Prostate gland (tissue), 2 donors: ENCODE measurements at regions not wholly inside any gene's neighbourhood (a gene's known extent, or its start where the extent isn't known, plus 50 kb on each side); places are given as distances from the start of the nearest gene placed in this dataset.

Experiments
- DNase-seq: peaks from one replicate; pipeline ENCODE4 v3.0.0-alpha.2; 2019; ENCODE audit warnings: low spot score
- H3K27ac ChIP-seq, 2 donors: fragments of 200-600 bp; sonication (generic); 2 replicates each; pipeline ENCODE4 v1.5.1; 2017 to 2019
- H3K27me3 ChIP-seq: fragments of 200-600 bp; sonication (generic); replicated peaks from 2 replicates; pipeline ENCODE4 v1.5.1; 2019; ENCODE audit not compliant: insufficient read depth
- H3K36me3 ChIP-seq, 2 donors: fragments of 200-600 bp; sonication (generic); 1 replicate in 1 of 2; 2 replicates in 1 of 2; pipeline versions ENCODE4 v1.5.1 to v1.8.1; 2017 to 2019
- H3K4me1 ChIP-seq: fragments of 200-600 bp; sonication (generic); replicated peaks from 2 replicates; pipeline ENCODE4 v1.5.1; 2019
- H3K4me3 ChIP-seq, 2 donors: fragments of 200-600 bp; sonication (generic); 2 replicates each; pipeline ENCODE4 v1.5.1; 2017 to 2019
- H3K9me3 ChIP-seq: fragments of 200-600 bp; sonication (generic); 2 replicates; pipeline ENCODE4 v1.5.1; 2017
- POLR2A ChIP-seq: fragments of 450-650 bp; IDR thresholded peaks from one replicate; pipeline ENCODE4 v1.6.1; 2016; ENCODE audit warnings: antibody characterized with exemption, mild to moderate bottlenecking
- POLR2AphosphoS5 ChIP-seq: sonication (generic); formaldehyde crosslinking; IDR thresholded peaks from one replicate; pipeline ENCODE4 v1.6.1; 2017; ENCODE audit warnings: antibody characterized with exemption
- WGBS: methylation state at CpG from one replicate; pipeline ENCODE4 v1.1.5; 2018; 5-methylcytosine and 5-hydroxymethylcytosine counted together
- intact Hi-C: fragments of 100-400 bp; cut with DNase I; formaldehyde crosslinking; loops from one replicate; pipeline ENCODE4 v1.14.2; 2022
- TF ChIP-seq, protein P1 (sequence below), 4 experiments: fragments of 200-600 bp in 2 of 4; fragments of 450-650 bp in 2 of 4; sonication (generic) in 2 of 4; IDR thresholded peaks; 1 replicate in 3 of 4; 2 replicates in 1 of 4; pipeline ENCODE4 v1.5.1; 2016 to 2019; ENCODE audit warnings: antibody characterized with exemption in 4 of 4, mild to moderate bottlenecking in 2 of 4, moderate library complexity in 2 of 4

DNA sequence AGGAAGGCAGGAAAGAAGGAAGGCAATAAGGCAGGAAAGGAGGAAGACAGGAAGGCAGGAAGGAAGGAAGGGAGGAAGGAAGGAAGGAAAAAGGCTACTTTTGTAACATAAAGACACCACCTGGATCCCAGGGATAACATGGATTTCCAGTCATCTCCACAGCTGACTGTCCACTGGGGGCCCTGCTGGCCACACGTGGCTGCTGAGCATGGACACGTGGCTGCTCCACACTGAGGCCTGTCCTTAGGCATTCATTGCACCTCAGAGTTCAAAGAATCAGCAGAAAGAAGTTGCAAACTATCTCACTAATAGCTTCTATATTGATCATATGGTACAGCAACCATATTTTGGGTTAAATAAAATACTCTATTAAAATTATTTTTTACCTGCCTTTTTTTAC is 130.2 kb upstream of the SALL3 start:
- Histone ChIP-seq H3K4me1 (no peaks in the 10 kb centered on the region), H3K36me3 (no peaks in the 10 kb centered on the region), H3K4me3 (no peak overlapping the region), H3K27ac (no peak overlapping the region), H3K27me3 (no peaks in the 10 kb centered on the region), H3K9me3 (no peaks in the 10 kb centered on the region)
- intact Hi-C loops: no loop called here
- no peak for DNase-seq
- TF ChIP-seq POLR2A (no peak), POLR2AphosphoS5 (no peak)
- TF ChIP-seq, protein P1, sequence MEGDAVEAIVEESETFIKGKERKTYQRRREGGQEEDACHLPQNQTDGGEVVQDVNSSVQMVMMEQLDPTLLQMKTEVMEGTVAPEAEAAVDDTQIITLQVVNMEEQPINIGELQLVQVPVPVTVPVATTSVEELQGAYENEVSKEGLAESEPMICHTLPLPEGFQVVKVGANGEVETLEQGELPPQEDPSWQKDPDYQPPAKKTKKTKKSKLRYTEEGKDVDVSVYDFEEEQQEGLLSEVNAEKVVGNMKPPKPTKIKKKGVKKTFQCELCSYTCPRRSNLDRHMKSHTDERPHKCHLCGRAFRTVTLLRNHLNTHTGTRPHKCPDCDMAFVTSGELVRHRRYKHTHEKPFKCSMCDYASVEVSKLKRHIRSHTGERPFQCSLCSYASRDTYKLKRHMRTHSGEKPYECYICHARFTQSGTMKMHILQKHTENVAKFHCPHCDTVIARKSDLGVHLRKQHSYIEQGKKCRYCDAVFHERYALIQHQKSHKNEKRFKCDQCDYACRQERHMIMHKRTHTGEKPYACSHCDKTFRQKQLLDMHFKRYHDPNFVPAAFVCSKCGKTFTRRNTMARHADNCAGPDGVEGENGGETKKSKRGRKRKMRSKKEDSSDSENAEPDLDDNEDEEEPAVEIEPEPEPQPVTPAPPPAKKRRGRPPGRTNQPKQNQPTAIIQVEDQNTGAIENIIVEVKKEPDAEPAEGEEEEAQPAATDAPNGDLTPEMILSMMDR (IDR thresholded peaks at IDR 0.05): no peak
- WGBS: 87% methylated on average over 2 of the region's 2 CpGs

DNA sequence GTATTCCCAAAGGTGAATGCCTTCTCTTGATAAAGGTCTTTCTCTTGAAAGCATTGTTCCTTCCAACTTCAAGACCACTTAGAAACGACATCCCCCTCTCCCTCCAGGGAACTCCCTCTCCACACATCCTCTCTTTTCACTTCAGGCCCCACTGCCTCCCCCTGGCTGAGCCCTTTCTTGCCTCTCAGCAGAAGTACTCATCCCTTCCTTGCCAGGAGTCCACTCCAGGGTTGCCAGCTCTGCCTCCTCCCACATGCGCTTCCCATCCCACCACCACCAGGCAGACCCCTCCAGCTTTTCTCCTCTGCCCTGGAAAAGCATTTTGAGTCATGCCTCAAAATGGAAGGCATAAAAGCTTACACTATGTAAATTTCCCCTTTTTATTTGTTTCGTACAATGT is 126.3 kb upstream of the SALL3 start:
- WGBS: 82% methylated on average over 3 of the region's 3 CpGs

DNA sequence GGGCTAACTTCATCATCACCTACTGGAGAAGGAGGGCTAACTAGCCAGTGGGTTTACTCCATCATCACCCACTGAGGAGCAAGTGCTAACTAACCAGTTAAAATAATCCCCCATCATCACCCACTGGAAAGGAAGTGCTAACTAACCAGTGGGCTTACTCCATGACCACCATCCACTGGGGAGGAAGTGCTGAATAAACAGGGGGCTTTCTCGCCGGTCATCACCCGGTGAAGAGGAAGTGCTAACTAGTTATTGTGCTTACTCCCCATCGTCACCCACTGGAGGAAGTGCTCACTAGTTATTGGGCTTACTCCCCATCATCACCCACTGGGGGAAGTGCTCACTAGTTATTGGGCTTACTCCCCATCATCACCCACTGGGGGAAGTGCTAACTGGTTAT is 124.4 kb upstream of the SALL3 start:
- no peak for DNase-seq
- H3K27me3 ChIP-seq: peaks cover 10% of the 10 kb centered on the region
- intact Hi-C loops: no loop called here
- no peaks in the 10 kb centered on the region for H3K4me1 ChIP-seq
- no peaks in the 10 kb centered on the region for H3K9me3 ChIP-seq
- H3K27ac ChIP-seq: no peak overlapping the region
- no peak for TF ChIP-seq POLR2A
- TF ChIP-seq, protein P1 (IDR thresholded peaks at IDR 0.05): no peak
- TF ChIP-seq POLR2AphosphoS5: no peak
- no peaks in the 10 kb centered on the region for H3K36me3 ChIP-seq
- 68% methylated on average over 4 of the region's 4 CpGs for WGBS
- H3K4me3 ChIP-seq: no peak overlapping the region

More for the DNA sequence above, 126.3 kb upstream of the SALL3 start:
- no peak overlapping the region for H3K4me3 ChIP-seq
- H3K4me1 ChIP-seq: no peaks in the 10 kb centered on the region
- H3K27ac ChIP-seq: no peak overlapping the region
- DNase-seq: no peak
- no peaks in the 10 kb centered on the region for H3K9me3 ChIP-seq
- TF ChIP-seq, protein P1 (IDR thresholded peaks at IDR 0.05): no peak
- TF ChIP-seq POLR2A (no peak), POLR2AphosphoS5 (no peak)
- H3K27me3 ChIP-seq: peaks cover 10% of the 10 kb centered on the region
- intact Hi-C loops: no loop called here
- no peaks in the 10 kb centered on the region for H3K36me3 ChIP-seq

DNA sequence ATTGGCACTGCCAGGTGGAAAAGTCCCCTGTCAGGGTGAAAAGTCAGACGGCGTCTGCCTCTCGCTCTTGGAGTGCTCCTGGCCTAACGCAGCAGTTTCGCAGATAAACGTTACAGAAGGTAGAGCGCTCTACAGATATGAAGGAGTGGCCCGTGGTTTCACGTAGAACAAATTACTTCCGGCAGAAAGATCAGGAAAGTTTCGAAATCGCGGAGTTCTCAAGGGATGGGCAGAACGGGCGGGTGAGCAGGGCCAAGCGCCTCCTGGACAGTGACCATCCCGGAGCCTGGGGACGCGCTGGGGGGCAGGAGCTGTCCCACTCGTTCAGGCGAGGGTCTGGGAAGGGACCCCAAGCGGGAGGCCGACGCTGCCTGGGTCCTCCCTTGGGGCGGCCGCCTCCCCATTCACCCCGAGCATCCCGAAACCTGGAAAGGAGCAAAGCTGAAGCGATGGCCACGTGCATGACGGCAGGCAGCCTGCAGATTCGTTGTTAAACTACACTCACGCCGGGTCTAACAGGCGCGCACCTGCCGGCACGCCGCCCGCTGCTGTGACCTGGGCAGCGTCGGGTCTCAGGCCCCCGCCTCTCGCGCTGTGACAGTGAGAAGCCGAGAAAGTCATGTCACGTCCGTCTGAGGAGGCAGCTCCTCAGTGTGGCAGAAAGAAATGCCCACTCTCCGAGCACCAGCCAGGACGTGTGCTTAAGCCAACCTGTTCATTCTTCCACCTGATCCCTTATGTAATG is 122.9 kb upstream of the SALL3 start:
- Histone ChIP-seq H3K9me3 (no peaks in the 10 kb centered on the region), H3K27me3 (peaks cover 10% of the 10 kb centered on the region), H3K4me1 (no peaks in the 10 kb centered on the region), H3K27ac (no peak overlapping the region), H3K4me3 (no peak overlapping the region), H3K36me3 (no peaks in the 10 kb centered on the region)
- WGBS: 93% methylated on average over 50 of the region's 50 CpGs
- no peak for DNase-seq
- TF ChIP-seq, protein P1 (IDR thresholded peaks at IDR 0.05): no peak
- TF ChIP-seq POLR2A: no peak
- TF ChIP-seq POLR2AphosphoS5: no peak
- intact Hi-C loops: no loop called here
